DOHH2 (cell line): ENCODE measurements at regions not wholly inside any gene's neighbourhood (a gene's known extent, or its start where the extent isn't known, plus 50 kb on each side); places are given as distances from the start of the nearest gene placed in this dataset.

Experiments used
- EZH2phosphoT487 ChIP-seq: fragments of 200-600 bp; sonication (generic); IDR thresholded peaks from 2 replicates; pipeline ENCODE4 v1.6.1; 2017; ENCODE audit warnings: borderline replicate concordance, mild to moderate bottlenecking, antibody characterized with exemption, low read length, moderate library complexity, mixed read lengths
- TF ChIP-seq, protein P1 (sequence below): fragments of 200-600 bp; sonication (generic); IDR thresholded peaks from one replicate; pipeline ENCODE4 v1.5.1; 2014; ENCODE audit warnings: antibody characterized with exemption, mild to moderate bottlenecking, low read depth, low read length; ENCODE audit not compliant: poor library complexity, severe bottlenecking

GRCh38 chr5:97355775-97356174 is 172.7 kb upstream of the RIOK2 start:
- TF ChIP-seq, protein P1, sequence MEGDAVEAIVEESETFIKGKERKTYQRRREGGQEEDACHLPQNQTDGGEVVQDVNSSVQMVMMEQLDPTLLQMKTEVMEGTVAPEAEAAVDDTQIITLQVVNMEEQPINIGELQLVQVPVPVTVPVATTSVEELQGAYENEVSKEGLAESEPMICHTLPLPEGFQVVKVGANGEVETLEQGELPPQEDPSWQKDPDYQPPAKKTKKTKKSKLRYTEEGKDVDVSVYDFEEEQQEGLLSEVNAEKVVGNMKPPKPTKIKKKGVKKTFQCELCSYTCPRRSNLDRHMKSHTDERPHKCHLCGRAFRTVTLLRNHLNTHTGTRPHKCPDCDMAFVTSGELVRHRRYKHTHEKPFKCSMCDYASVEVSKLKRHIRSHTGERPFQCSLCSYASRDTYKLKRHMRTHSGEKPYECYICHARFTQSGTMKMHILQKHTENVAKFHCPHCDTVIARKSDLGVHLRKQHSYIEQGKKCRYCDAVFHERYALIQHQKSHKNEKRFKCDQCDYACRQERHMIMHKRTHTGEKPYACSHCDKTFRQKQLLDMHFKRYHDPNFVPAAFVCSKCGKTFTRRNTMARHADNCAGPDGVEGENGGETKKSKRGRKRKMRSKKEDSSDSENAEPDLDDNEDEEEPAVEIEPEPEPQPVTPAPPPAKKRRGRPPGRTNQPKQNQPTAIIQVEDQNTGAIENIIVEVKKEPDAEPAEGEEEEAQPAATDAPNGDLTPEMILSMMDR: no peak
- no peak for TF ChIP-seq EZH2phosphoT487
